ENCODE measurements at regions not wholly inside any gene's neighbourhood (a gene's known extent, or its start where the extent isn't known, plus 50 kb on each side); places are given as distances from the start of the nearest gene placed in this dataset.

DNA sequence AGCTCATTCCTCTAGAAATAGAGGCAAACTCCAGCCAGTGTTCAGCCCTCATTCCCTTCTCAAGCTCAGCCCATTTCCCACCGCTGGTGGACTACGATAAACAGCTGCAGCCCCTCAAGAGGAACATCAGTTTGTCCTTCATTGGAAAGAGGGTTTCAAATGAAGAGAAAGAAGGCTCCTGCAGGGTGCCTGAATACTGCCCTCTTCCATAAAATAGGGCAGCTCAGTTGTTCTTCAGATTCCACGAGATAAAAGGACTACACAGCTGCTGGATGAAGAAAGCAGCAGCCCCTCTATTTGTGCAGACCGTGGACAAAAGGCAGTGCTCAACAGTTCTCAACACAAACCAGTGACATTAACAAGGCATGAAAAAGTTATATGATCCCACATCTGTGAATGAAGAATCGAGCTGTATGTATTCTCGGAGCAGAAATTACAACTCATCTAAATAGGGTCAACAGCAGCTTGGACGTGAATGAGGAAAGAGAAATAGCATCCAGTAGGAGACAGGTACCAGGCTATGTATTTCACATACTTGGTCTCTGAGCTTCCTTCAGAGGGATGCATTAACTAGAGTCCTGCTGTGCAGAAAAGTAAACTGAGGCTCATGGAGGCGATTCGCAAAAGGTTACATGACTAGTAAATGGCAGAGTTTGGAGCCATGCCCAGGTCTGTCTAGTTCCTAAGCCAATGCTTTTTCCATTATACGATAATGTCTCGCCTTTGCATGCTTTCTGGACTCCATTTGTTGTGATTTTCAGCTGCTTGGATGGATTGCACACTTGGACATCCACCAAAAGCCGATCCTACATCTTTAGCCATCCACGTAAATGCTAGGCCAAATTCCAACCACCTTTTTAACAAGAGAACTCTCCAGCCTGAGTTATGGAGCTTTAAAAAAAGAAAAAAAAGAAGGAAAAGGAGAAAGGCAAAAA lies 301.2 kb upstream of the PPARGC1A start:
- Histone ChIP-seq H3K27me3 (no peaks in the 10 kb centered on the region), H3K27ac (no peak overlapping the region), H3K4me1 (replicated peaks in 1 of 2) (no peaks in the 10 kb centered on the region), H3K4me3 (no peak overlapping the region), H3K9me3 (replicated peaks in 1 of 3) (no peaks in the 10 kb centered on the region), H3K36me3 (replicated peaks in 1 of 2) (no peaks in the 10 kb centered on the region)
- intact Hi-C loops (cut with DNase I) = no loop called here
- TF ChIP-seq POLR2A (IDR thresholded peaks at IDR 0.05) = no peak
- TF ChIP-seq, protein P1, sequence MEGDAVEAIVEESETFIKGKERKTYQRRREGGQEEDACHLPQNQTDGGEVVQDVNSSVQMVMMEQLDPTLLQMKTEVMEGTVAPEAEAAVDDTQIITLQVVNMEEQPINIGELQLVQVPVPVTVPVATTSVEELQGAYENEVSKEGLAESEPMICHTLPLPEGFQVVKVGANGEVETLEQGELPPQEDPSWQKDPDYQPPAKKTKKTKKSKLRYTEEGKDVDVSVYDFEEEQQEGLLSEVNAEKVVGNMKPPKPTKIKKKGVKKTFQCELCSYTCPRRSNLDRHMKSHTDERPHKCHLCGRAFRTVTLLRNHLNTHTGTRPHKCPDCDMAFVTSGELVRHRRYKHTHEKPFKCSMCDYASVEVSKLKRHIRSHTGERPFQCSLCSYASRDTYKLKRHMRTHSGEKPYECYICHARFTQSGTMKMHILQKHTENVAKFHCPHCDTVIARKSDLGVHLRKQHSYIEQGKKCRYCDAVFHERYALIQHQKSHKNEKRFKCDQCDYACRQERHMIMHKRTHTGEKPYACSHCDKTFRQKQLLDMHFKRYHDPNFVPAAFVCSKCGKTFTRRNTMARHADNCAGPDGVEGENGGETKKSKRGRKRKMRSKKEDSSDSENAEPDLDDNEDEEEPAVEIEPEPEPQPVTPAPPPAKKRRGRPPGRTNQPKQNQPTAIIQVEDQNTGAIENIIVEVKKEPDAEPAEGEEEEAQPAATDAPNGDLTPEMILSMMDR (IDR thresholded peaks at IDR 0.05) = no peak
- no peak for DNase-seq
- 75 to 81% (median 79%) methylated on average over 13 of the region's 13 CpGs for WGBS, 4 donors

DNA sequence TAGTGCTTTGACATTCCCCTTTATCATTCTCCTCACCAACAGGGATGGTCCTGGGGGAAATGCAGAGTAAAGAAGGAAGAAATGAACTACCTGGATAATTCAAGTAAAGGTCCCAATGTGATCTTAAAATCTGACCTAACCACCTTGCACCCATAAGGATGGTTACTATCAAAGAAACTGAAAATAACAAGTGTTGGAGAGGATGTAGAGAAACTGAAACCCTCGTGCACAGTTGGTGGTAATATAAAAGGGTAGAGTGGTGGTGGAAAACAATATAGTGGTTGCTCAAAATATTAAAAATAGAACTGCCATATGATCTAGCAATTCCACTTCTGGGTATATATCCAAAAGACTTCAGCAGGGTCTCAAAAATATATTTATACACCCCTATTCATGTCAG lies 298.6 kb upstream of the PPARGC1A start:
- no peak overlapping the region for H3K4me3 ChIP-seq
- WGBS, 4 donors = 69 to 81% (median 71%) methylated on average over 1 of the region's 1 CpG

DNA sequence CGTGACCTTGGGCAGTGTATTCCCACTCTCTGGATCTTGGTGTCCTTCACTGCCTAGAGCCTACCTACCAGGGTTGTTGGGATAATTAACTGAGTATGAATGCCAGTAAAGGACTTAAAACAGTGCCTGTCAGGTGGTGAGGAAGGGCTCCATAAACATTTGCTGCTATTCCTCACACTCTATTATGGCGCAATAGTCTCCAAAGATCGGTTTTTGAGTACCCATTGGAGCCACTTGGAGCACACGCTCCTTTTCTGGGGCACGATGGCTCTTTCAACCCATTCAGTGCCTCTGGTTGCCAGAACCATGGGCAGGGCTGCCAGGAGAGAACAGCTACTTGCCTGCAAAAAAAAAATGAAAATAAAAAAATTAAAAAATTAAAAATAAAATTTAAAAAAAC lies 296.6 kb upstream of the PPARGC1A start:
- no peak for DNase-seq
- TF ChIP-seq POLR2A (IDR thresholded peaks at IDR 0.05) = no peak
- TF ChIP-seq, protein P1 (IDR thresholded peaks at IDR 0.05) = no peak
- H3K27ac ChIP-seq = no peak overlapping the region
- H3K27me3 ChIP-seq = no peaks in the 10 kb centered on the region
- no peaks in the 10 kb centered on the region for H3K4me1 ChIP-seq (replicated peaks in 1 of 2)
- no peaks in the 10 kb centered on the region for H3K36me3 ChIP-seq (replicated peaks in 1 of 2)
- no peaks in the 10 kb centered on the region for H3K9me3 ChIP-seq (replicated peaks in 1 of 3)
- no peak overlapping the region for H3K4me3 ChIP-seq
- WGBS, 4 donors = 84 to 95% (median 88%) methylated on average over 5 of the region's 5 CpGs
- intact Hi-C loops (cut with DNase I) = no loop called here

More for the DNA sequence above, 298.6 kb upstream of the PPARGC1A start:
- TF ChIP-seq, protein P1 (IDR thresholded peaks at IDR 0.05) = no peak
- TF ChIP-seq POLR2A (IDR thresholded peaks at IDR 0.05) = no peak
- intact Hi-C loops (cut with DNase I) = no loop called here
- no peaks in the 10 kb centered on the region for H3K4me1 ChIP-seq (replicated peaks in 1 of 2)
- no peak for DNase-seq
- no peaks in the 10 kb centered on the region for H3K9me3 ChIP-seq (replicated peaks in 1 of 3)
- no peak overlapping the region for H3K27ac ChIP-seq
- no peaks in the 10 kb centered on the region for H3K27me3 ChIP-seq
- no peaks in the 10 kb centered on the region for H3K36me3 ChIP-seq (replicated peaks in 1 of 2)

DNA sequence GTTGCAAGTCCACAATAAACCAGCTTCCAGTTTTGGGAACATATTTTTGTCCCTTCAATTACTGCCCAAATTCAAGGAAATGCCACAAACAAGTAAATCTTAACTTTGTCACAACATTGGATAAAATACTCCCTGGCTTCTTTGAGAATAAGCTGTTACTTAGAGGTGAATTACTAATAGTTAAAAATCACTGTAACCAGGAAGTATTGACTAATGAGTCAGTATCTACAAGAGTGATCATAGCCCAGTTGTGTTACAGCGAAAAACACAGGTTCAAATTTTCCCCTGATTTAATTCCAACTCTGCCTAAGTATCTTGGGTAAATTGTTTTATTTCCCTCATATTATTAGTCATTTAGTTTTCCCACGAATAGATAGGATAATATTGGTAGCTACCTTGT lies 291.2 kb upstream of the PPARGC1A start:
- Histone ChIP-seq H3K27me3 (no peaks in the 10 kb centered on the region), H3K36me3 (replicated peaks in 1 of 2) (no peaks in the 10 kb centered on the region), H3K4me3 (no peak overlapping the region), H3K9me3 (replicated peaks in 1 of 3) (no peaks in the 10 kb centered on the region), H3K27ac (no peak overlapping the region), H3K4me1 (replicated peaks in 1 of 2) (no peaks in the 10 kb centered on the region)
- TF ChIP-seq, protein P1 (IDR thresholded peaks at IDR 0.05) = no peak
- TF ChIP-seq POLR2A (IDR thresholded peaks at IDR 0.05) = no peak
- 78 to 85% (median 80%) methylated on average over 2 of the region's 2 CpGs for WGBS, 4 donors
- intact Hi-C loops (cut with DNase I) = no loop called here
- no peak for DNase-seq
